HL-60 (cell line): ENCODE measurements at regions not wholly inside any gene's neighbourhood (a gene's known extent, or its start where the extent isn't known, plus 50 kb on each side); places are given as distances from the start of the nearest gene placed in this dataset.

ENCODE experiments used
- REST ChIP-seq: IDR thresholded peaks from 2 replicates; pipeline ENCODE4 v1.6.1; 2012; ENCODE audit warnings: low read depth; ENCODE audit not compliant: insufficient replicate concordance
- TF ChIP-seq, protein P1 (sequence below): IDR thresholded peaks from one replicate; pipeline ENCODE4 v1.5.1; 2011; ENCODE audit warnings: low read length, control low read depth, inconsistent platforms; ENCODE audit not compliant: insufficient read depth

GRCh38 chr3:74041068-74041675, 416.4 kb upstream of the PDZRN3 start:
- TF ChIP-seq, protein P1, sequence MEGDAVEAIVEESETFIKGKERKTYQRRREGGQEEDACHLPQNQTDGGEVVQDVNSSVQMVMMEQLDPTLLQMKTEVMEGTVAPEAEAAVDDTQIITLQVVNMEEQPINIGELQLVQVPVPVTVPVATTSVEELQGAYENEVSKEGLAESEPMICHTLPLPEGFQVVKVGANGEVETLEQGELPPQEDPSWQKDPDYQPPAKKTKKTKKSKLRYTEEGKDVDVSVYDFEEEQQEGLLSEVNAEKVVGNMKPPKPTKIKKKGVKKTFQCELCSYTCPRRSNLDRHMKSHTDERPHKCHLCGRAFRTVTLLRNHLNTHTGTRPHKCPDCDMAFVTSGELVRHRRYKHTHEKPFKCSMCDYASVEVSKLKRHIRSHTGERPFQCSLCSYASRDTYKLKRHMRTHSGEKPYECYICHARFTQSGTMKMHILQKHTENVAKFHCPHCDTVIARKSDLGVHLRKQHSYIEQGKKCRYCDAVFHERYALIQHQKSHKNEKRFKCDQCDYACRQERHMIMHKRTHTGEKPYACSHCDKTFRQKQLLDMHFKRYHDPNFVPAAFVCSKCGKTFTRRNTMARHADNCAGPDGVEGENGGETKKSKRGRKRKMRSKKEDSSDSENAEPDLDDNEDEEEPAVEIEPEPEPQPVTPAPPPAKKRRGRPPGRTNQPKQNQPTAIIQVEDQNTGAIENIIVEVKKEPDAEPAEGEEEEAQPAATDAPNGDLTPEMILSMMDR = no peak
- no peak for TF ChIP-seq REST
